ENCODE measurements at regions not wholly inside any gene's neighbourhood (a gene's known extent, or its start where the extent isn't known, plus 50 kb on each side); places are given as distances from the start of the nearest gene placed in this dataset.

GRCh38 chr10:1855911-1856310 lies 118.6 kb upstream of the ADARB2 start:
- TF ChIP-seq CTCF (IDR thresholded peaks at IDR 0.05) (no peak), POLR2A (IDR thresholded peaks at IDR 0.05) (no peak)
